Fibroblast of skin of abdomen (primary cell): ENCODE measurements at regions not wholly inside any gene's neighbourhood (a gene's known extent, or its start where the extent isn't known, plus 50 kb on each side); places are given as distances from the start of the nearest gene placed in this dataset.

ENCODE experiments used
- DNase-seq: peaks from one replicate; pipeline ENCODE4 v3.0.0-alpha.2; 2013

DNA sequence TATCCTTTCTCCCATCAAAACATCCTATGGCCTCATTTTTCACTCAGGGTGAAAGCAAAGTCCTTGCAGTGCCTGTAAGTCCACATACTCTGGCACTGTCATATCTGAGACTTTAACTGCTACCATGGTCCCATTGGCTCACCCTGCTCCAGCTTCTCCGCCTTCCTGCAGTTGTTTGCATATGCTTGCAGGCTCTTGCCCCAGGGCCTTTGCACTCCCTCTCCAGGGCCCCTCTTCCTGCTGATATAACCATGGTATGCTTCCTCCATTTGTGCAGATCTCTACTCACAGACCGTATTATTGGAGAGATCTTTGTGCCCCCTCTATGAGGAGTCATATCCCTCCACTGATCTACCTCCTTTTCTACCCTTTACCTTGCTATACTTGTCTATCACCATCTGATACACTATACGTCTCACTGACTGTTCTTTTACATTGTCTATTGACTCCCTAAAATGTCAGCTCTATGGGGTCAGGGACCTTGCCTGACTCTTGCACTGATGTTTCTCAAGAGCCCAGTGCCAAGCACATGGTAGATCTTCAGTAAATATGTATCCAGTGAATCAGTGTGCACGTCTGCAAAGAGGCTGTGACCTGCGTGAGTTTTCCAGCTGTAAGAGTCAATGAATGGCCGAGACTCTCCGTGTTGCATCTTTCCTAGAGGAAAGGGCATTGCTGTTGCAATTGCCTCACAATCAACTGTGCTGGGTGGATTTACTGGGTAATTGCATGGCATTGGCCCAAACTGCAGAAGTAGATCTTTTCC, 81.7 kb upstream of the CPEB4 start:
- DNase-seq, result no peak

DNA sequence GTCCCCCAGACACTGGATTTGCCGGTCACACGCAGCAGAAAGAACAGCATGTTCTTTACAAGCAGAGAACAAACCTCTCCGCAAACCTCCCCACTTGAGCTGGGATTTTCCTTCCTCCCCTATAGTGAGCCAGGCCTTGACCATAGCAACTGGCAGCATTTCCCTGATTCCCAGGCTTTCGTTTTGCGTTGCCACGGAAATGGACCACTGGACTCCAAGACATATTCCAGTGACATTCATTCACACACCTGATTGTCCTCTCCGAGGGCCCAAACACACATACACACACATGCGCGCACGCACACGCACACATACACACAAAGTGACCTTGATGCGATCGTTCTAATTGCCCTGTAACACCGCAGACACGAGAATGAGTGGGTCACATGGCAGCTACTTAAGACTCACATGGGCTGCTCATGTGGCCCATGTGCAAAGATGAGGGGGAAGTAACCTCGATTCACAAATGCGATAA, 80.9 kb upstream of the CPEB4 start:
- no peak for DNase-seq

DNA sequence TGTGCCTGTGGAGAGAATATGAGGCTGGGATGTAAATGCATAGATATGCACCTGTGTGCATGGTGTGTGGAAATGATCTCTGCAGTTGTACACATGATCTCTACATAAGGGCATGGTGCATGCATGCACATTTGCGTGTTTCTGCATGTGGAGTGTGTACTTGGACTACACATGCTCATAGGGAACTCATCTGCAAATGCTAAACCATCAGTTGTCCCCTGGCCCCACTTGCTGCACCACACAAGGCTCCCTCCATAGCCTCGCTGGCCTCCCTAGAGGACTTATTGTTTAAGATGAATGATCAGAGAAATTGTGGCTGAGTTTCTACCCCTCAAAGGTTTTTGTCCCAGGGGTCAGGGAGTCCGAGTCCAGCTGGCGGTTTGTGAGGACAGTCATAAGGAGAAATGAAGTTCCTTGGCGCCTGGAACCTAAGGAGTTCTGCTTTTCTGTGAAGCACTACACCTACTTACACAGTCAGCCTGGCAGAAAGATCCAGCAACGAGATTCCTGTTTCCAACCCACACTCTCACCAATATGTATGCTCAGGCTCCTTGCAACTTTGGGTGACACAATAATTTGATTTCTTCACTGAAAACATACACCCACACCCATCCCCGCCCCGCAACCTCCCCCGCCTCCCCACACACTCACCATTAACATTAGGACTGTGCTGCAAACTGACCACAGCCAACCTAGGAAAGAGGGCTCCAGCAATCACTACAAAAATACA, 79.9 kb upstream of the CPEB4 start:
- DNase-seq, result no peak

DNA sequence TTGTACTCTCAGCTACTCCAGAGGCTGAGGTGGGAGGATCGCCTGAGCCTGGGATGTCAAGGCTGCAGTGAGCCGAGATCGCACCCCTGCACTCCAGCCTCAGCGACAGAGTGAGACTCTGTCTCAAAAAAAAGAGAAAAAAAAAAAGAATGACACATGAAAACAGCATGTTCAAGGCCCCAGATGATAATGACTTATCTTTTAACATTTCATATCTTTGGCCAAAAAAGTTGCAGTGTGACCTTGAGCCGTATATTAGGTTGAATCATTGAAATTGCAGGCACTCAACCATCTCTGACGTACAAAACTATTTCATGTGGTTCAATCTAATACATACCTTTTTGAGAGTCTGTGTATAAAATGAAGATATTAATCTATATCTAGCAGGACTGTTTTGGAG, 79.1 kb upstream of the CPEB4 start:
- DNase-seq, result no peak

DNA sequence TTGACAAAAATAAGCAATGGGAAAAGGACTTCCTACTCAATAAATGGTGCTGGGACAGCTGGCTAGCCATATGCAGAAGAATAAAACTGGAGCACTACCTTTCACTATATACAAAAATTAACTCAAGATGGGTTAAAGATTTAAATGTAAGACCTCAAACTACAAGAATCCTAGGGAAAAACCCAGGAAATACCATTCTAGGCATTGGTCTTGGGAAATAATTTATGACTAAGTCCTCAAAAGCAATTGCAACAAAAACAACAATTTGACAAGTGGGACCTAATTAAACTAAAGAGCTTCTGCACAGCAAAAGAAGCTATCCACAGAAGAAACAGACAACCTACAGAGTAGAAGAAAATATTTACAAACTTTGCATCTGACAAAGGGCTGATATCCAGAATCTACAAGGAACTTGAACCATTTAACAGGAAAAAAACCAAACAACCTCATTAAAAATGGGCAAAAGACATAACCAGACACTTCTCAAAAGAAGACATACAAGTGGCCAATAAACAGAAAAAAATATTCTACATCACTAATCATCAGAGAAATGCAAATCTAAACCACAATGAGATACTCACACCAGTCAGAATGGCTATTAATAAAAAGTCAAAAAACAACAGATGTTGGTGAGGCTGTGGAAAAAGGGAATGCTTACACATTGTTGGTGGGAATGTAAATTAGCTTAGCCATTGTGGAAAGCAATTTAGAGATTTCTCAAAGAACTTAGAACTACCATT, 75.2 kb upstream of the CPEB4 start:
- DNase-seq, result no peak

DNA sequence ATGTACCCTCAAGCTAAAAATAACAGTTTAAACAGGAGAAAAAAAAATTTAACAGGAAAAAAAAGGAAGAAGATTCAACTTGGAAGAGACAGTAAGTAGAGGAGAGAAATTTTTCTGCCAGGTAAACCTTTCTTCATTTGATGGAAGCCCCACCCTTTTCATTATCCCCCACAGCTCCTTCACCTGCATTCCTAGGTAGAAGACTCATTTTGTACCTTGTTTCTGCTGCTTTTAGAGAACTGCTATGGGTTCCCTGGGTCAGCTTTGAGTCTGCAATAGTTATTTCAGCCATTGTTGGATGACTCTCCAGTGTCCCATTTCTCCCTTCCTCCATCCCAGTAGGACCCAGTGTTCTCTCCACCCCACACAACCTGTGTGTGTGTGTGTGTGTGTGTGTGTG, 74.1 kb upstream of the CPEB4 start:
- DNase-seq, result no peak

DNA sequence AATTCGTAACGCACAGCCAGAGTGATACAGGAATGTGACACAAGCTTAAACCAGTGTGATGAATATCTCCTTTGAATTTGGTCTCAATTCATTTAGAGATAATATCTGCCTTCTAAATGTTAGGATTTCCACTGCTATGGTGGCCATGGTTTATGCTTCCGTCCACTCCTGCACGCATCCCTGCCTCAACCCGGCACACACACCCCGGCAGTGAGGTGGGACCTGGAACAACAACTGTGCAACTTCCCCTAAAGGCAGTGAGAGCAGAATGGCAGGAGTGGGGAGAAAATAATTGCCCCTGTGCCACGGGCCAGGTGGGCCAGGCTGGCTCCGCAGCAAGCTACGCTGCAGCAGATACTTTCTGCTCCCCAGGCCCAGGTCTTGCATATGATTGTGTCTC, 72.6 kb upstream of the CPEB4 start:
- no peak for DNase-seq

DNA sequence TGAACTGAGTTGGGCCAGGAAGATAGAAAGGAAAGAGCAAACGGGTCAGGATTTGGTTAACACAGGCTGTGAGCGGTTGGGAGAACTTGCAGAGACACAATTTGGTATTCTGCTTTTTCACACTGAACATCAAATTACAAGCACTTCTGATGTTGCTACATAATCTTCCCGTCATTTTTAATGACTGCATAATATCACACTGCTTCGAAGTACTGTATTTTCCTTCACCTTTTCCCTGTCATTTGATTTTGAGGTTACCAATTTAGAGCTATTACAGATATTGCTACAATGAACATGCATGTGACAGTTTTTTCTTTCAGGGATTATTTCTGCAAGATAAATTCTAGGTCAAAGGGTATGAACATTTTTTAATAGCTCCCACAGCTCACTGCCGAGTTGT, 71.4 kb upstream of the CPEB4 start:
- no peak for DNase-seq

DNA sequence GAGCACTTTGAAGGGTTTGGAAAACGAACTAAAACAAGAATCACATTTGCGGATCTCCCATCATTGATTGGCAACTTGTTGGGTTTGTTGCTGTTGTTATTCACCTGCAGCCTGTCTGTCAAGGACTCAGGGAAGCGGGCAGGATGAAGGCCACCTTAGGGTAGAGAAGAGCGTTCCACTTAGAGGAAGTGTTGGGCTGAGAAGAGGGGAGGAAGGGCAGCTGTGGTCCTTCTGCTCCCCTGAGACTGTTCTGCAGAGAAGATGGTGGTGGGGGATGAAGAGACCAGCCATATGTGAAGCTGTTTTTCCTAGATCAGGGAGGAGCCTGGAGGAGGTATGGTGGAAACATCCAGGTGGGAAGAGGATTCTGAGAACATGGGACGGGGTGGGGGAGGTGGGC, 70.6 kb upstream of the CPEB4 start:
- DNase-seq, result no peak

DNA sequence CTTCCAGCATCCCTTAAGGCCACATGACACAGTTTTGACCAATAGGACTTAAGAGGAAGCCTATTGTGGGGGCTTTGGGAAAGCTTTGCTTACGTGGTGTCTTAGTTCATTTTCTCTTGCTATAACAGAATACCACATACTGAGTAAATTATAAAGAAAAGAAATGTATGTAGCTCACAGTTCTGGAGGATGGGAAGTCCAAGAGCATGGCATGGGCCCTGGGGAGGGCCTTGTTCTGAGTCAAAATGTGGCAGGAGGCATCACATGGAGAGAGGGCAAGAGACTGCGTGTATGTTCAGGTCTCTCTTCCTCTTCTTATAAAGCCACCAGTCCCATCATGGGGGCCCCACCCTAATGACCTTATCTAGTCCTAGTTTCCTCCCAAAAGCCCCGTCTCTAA, 68.6 kb upstream of the CPEB4 start:
- DNase-seq, result no peak

DNA sequence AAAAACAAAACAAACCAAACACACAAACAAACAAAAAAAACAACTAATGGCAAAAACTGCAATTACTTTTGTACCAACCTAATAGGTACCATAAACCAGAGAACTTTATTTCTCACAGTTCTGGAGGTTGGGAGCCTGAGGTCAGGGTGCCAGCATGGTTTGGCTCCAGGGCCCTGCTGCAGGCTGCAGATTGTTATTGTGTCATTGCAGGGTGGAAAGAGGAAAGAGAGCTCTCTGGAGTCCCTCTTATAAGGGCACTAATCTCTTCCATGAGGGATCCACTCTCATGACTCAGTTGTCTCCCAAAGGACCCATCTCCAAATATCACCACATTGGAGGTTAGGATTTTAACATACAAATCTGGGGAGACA, 64.9 kb upstream of the CPEB4 start:
- no peak for DNase-seq

DNA sequence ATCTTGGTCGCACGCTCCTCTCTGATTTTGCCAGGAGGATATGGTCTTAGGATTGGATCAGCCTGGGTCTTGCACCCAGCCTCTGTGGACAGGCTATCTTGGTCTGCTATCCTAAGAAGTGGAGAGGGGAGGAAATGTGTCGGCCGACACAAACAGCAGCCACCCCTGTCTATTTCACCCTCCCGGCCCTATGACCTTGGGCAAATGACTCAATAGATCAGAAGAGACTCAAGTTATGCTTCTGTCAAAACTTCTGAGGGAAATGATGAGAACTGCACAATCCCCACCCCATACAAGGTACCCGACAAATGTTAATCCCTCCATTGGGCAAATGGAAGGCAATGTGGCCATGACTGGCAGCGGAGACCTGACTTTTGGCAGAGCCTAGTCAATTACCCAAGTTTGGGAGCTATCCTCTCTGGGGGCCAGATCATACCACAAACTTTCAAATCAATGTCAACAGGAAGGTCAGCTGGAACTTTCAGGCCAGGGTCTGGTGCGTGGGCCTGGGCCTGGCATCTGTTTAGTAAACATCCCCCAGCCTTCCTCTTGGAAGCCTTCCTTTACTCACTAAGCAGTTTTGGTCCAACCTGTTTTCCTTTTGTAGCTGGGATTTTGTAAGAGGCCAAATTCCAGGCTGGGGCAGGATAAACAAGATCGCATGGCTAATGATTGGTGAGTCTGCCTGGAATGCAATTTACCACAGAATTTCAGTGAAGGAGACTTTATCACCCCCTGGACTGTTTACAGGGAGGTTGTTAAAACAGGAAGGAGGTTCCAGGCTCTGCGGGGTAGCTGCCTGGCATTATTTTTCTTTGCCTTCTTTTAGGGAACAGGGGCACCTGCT, 64.2 kb upstream of the CPEB4 start:
- DNase-seq, result peak; percentile 55

DNA sequence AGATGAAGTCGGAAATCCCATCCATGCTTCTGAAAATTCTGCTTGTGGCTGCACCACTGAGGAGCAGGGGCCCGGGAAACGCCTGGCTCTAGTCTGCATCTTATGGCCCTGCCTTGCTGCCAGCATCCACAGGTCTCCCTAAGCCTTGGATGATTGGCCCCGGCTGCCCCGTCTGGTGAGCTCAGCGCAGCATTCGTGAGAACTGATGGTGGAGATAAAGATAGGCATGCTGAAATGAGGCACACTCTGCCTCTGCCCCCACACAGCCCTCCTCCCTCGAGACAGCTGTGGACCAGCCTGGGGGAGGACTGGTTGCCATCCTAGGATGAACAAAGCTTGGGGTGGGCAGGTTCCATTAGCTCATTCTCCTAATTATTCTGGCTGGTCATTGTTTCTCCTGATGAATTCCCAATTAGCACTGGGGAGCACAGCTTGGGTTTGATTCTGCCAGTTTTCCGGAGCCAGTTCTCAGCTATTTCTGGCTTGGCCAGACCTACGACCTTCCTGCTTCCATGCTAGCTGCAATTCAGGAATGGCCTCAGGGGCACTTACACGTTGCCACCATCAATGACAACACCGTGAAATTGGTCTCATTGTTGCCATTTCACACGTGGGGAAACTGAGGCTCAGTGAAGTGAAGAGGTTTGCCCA, 62.8 kb upstream of the CPEB4 start:
- DNase-seq, result no peak

DNA sequence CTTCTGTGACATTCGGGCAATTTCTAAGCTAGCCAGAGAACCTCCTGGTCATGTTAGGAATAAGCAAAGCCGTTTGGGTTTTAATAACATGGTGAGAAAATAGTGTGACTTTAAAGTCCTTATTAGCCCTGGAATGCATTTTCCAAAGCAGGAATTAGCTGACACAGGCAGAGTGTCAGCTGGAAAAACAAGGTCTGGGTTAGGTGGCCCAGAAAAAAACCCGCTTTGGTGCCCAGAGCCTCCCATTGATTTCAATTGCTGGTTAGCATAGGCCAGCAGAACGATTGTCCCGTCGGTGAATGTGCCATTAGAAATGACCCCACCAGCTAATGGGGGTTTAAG, 62.1 kb upstream of the CPEB4 start:
- DNase-seq, result no peak

DNA sequence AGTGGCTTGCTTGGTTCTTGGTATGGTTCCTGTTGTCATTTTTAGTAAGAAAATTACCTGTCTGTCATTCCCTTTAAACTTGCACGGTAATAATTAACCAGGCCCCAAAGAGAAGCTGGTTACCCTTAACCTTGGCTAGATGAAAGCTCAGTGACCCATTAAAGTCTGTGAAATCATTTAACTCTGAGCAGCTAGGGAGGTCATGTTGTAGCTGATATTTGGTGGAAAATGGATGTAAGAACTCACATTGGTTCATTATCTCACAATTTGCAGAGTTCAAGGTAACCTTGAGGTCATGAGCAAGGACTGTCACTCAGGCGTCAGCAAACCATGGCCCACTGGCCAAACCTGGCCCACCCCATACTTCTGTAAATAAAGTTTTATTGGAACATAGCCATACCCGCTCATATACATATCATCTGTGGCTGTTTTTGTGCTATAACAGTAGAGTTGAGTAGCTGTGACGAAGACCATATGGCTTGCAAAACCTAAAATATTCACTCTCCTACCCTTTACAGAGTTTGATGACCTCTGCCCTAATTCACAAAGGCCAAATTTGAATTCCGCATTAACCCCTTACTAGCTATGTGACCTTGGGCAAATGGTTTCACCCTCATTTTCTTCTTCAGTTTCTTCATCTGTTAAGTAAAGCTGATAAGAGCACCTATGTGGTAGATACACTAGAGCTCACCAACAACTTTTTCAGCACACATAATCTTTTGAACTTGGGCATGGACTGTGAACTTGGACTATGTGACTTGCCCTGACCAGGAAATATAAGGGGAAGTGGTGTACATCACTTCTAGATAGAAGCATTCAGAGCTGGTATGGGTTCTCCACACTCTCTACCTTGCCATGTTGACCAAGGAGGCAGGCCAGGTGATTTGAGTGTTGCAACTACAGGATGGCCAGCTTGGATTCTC, 61.5 kb upstream of the CPEB4 start:
- DNase-seq, result no peak

DNA sequence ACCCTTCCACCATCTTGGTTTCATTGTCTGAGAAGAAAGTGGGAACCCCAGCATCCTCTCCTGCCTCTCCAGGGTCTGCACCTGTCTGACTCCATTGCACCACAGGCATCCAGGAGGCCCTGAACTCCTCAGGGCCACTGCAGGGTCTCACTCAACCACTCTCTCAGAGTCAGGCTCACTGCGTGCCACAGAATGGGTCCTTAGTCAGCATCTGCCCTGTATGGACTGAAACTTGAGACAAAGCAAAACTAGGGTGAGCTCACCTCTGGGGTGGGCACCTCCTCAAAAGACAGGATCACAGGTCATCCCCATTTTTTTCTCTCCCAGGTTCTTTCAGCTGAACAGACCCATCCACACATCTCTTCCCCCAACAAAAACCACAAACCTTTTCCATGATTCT, 59.2 kb upstream of the CPEB4 start:
- no peak for DNase-seq

DNA sequence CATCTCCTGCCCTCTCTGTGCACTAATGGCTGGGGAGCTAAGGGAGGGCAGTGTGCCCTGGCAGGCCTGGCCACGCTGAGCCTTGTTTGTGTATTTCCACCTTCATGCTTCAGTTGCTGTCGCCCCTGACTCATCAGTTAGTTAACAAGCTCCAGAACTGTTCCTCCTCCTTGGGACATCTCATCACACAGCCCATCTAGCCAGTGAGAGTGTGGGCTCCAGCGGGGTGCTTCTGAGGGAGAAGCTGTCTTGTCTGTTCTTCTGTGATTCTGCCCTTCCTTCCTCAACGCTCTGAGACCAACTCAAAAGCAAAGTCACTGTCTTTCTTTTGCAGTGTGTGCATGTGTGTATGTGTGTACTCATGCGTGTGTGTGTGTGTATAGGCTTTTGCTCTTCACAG, 58.3 kb upstream of the CPEB4 start:
- no peak for DNase-seq

DNA sequence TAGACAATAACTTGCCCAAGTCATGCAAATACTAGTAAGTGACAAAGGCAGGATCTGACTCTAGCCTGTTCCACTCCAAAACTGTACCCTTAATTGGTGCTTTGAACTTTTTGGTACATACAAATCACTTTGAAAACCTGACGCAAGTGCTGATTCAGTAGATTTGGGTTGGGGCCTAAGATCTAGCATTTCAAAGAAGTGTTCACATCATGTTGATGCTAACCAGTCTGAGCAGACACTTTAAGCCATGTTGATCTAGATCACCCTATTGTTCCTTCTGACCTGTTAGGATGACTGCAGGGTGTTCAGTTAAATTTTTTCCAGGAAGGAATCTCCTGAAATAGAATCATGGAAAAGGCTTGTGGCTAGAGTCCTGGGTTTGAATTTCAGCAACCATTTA, 57.7 kb upstream of the CPEB4 start:
- DNase-seq, result no peak

DNA sequence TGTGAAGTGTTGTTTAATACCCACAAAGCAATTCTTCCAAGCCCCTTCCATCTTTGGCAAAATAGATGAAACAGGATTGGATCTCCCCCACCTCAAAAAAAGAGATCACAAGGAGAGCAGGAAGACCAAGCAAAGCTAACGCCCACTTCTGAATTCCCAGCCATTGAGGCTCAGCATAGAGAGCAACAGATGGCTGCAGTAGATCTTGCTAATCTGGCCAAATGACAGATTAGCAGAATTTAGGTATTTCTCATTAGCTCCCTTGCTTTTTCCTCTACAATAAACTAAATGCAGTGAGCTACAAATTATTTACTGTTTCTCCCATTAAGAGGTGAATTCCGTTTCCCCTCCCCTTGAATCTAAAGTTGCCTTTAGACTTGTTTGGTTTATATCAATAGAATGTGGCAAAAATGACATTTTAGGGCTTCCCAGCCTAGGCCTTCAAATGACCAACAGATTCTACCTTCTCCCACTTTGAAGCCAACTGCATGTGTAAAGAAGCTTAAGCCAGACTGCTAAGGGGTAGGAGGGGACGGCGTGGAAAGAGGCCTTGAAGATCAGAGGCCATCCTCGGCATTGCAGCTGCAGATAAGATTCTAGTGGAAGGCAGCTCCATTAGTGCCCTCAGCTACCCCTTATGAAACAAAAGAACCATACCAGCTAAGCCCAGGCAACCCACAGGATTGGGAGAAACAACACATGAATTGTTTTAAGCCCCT, 56.8 kb upstream of the CPEB4 start:
- no peak for DNase-seq

DNA sequence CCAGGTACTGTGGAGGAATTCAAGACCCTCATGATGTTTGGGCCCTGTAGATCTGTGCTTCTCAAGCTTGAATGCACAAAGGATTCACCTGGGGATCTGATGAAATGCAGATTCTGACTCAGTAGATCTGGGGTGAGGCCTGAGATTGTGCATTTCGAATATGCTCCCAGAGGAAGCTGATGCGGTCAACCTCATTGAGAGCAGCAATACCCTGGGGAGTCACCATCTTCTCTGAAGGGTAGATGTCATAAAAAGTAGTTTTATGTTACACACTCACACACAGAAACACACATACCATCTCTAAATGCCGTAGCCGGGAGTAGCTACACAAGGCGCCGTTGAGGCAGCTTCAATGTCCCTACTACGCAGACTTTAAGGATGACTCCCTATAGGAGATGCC, 55.8 kb upstream of the CPEB4 start:
- no peak for DNase-seq
